ENCODE measurements at regions not wholly inside any gene's neighbourhood (a gene's known extent, or its start where the extent isn't known, plus 50 kb on each side); places are given as distances from the start of the nearest gene placed in this dataset.

GRCh38 chr2:19689646-19690168 is 212.1 kb downstream of the TTC32 start:
- H3K9me3 ChIP-seq (ENCODE audit: control insufficient read depth, low read depth, low read length), result no peaks in the 10 kb centered on the region
- no peaks in the 10 kb centered on the region for H3K27me3 ChIP-seq (ENCODE audit: control insufficient read depth, insufficient read depth, low read length)
- no peaks in the 10 kb centered on the region for H3K4me1 ChIP-seq (ENCODE audit: control insufficient read depth, low read depth, low read length)
- H3K4me3 ChIP-seq (ENCODE audit: low read length), result no peak overlapping the region
- no peak overlapping the region for H3K9ac ChIP-seq (ENCODE audit: low read length)
- H3K36me3 ChIP-seq (ENCODE audit: control insufficient read depth, low read depth, low read length), result no peaks in the 10 kb centered on the region
- H3K27ac ChIP-seq (ENCODE audit: low read length), result no peak overlapping the region

GRCh38 chr2:19688059-19688458 is 213.7 kb downstream of the TTC32 start:
- H3K4me1 ChIP-seq (ENCODE audit: control insufficient read depth, low read depth, low read length), result no peaks in the 10 kb centered on the region
- no peaks in the 10 kb centered on the region for H3K36me3 ChIP-seq (ENCODE audit: control insufficient read depth, low read depth, low read length)
- H3K9ac ChIP-seq (ENCODE audit: low read length), result no peak overlapping the region
- H3K27ac ChIP-seq (ENCODE audit: low read length), result no peak overlapping the region
- H3K4me3 ChIP-seq (ENCODE audit: low read length), result no peak overlapping the region
- H3K27me3 ChIP-seq (ENCODE audit: control insufficient read depth, insufficient read depth, low read length), result no peaks in the 10 kb centered on the region
- H3K9me3 ChIP-seq (ENCODE audit: control insufficient read depth, low read depth, low read length), result no peaks in the 10 kb centered on the region

- Histone ChIP-seq H3K9ac (ENCODE audit: low read length) (no peak overlapping the region), H3K27ac (ENCODE audit: low read length) (no peak overlapping the region), H3K36me3 (ENCODE audit: control insufficient read depth, low read depth, low read length) (no peaks in the 10 kb centered on the region), H3K4me1 (ENCODE audit: control insufficient read depth, low read depth, low read length) (no peaks in the 10 kb centered on the region), H3K27me3 (ENCODE audit: control insufficient read depth, insufficient read depth, low read length) (no peaks in the 10 kb centered on the region), H3K4me3 (ENCODE audit: low read length) (no peak overlapping the region), H3K9me3 (ENCODE audit: control insufficient read depth, low read depth, low read length) (no peaks in the 10 kb centered on the region)
Observed at GRCh38 chr2:19687017-19687659, 214.6 kb downstream of the TTC32 start.

- Histone ChIP-seq H3K4me1 (ENCODE audit: control insufficient read depth, low read depth, low read length) (no peaks in the 10 kb centered on the region), H3K4me3 (ENCODE audit: low read length) (no peak overlapping the region), H3K27me3 (ENCODE audit: control insufficient read depth, insufficient read depth, low read length) (no peaks in the 10 kb centered on the region), H3K9ac (ENCODE audit: low read length) (no peak overlapping the region), H3K36me3 (ENCODE audit: control insufficient read depth, low read depth, low read length) (no peaks in the 10 kb centered on the region), H3K9me3 (ENCODE audit: control insufficient read depth, low read depth, low read length) (no peaks in the 10 kb centered on the region), H3K27ac (ENCODE audit: low read length) (no peak overlapping the region)
Observed at GRCh38 chr2:19686439-19686838, 215.3 kb downstream of the TTC32 start.

- H3K36me3 ChIP-seq (ENCODE audit: control insufficient read depth, low read depth, low read length), result no peaks in the 10 kb centered on the region
- no peak overlapping the region for H3K9ac ChIP-seq (ENCODE audit: low read length)
- no peak overlapping the region for H3K27ac ChIP-seq (ENCODE audit: low read length)
- no peak overlapping the region for H3K4me3 ChIP-seq (ENCODE audit: low read length)
- no peaks in the 10 kb centered on the region for H3K9me3 ChIP-seq (ENCODE audit: control insufficient read depth, low read depth, low read length)
- no peaks in the 10 kb centered on the region for H3K4me1 ChIP-seq (ENCODE audit: control insufficient read depth, low read depth, low read length)
- no peaks in the 10 kb centered on the region for H3K27me3 ChIP-seq (ENCODE audit: control insufficient read depth, insufficient read depth, low read length)
Observed at GRCh38 chr2:19685731-19686130, 216.1 kb downstream of the TTC32 start.

GRCh38 chr2:19684516-19684915 is 217.3 kb downstream of the TTC32 start:
- Histone ChIP-seq H3K27me3 (ENCODE audit: control insufficient read depth, insufficient read depth, low read length) (no peaks in the 10 kb centered on the region), H3K27ac (ENCODE audit: low read length) (no peak overlapping the region), H3K9ac (ENCODE audit: low read length) (no peak overlapping the region), H3K4me1 (ENCODE audit: control insufficient read depth, low read depth, low read length) (no peaks in the 10 kb centered on the region), H3K9me3 (ENCODE audit: control insufficient read depth, low read depth, low read length) (no peaks in the 10 kb centered on the region), H3K36me3 (ENCODE audit: control insufficient read depth, low read depth, low read length) (no peaks in the 10 kb centered on the region), H3K4me3 (ENCODE audit: low read length) (no peak overlapping the region)

GRCh38 chr2:19683556-19683955 is 218.2 kb downstream of the TTC32 start:
- Histone ChIP-seq H3K27ac (ENCODE audit: low read length) (no peak overlapping the region), H3K9me3 (ENCODE audit: control insufficient read depth, low read depth, low read length) (no peaks in the 10 kb centered on the region), H3K4me1 (ENCODE audit: control insufficient read depth, low read depth, low read length) (no peaks in the 10 kb centered on the region), H3K27me3 (ENCODE audit: control insufficient read depth, insufficient read depth, low read length) (no peaks in the 10 kb centered on the region), H3K4me3 (ENCODE audit: low read length) (no peak overlapping the region), H3K9ac (ENCODE audit: low read length) (no peak overlapping the region), H3K36me3 (ENCODE audit: control insufficient read depth, low read depth, low read length) (no peaks in the 10 kb centered on the region)

GRCh38 chr2:19682493-19682892 is 219.3 kb downstream of the TTC32 start:
- no peak overlapping the region for H3K27ac ChIP-seq (ENCODE audit: low read length)
- no peaks in the 10 kb centered on the region for H3K27me3 ChIP-seq (ENCODE audit: control insufficient read depth, insufficient read depth, low read length)
- H3K36me3 ChIP-seq (ENCODE audit: control insufficient read depth, low read depth, low read length), result no peaks in the 10 kb centered on the region
- H3K9me3 ChIP-seq (ENCODE audit: control insufficient read depth, low read depth, low read length), result no peaks in the 10 kb centered on the region
- no peak overlapping the region for H3K9ac ChIP-seq (ENCODE audit: low read length)
- H3K4me1 ChIP-seq (ENCODE audit: control insufficient read depth, low read depth, low read length), result no peaks in the 10 kb centered on the region
- no peak overlapping the region for H3K4me3 ChIP-seq (ENCODE audit: low read length)

GRCh38 chr2:19677825-19678518 is 223.8 kb downstream of the TTC32 start:
- H3K4me1 ChIP-seq (ENCODE audit: control insufficient read depth, low read depth, low read length), result no peaks in the 10 kb centered on the region
- H3K9me3 ChIP-seq (ENCODE audit: control insufficient read depth, low read depth, low read length), result no peaks in the 10 kb centered on the region
- no peaks in the 10 kb centered on the region for H3K36me3 ChIP-seq (ENCODE audit: control insufficient read depth, low read depth, low read length)
- no peak overlapping the region for H3K4me3 ChIP-seq (ENCODE audit: low read length)
- no peak overlapping the region for H3K9ac ChIP-seq (ENCODE audit: low read length)
- H3K27ac ChIP-seq (ENCODE audit: low read length), result no peak overlapping the region
- no peaks in the 10 kb centered on the region for H3K27me3 ChIP-seq (ENCODE audit: control insufficient read depth, insufficient read depth, low read length)

- Histone ChIP-seq H3K36me3 (ENCODE audit: control insufficient read depth, low read depth, low read length) (no peaks in the 10 kb centered on the region), H3K4me1 (ENCODE audit: control insufficient read depth, low read depth, low read length) (no peaks in the 10 kb centered on the region), H3K4me3 (ENCODE audit: low read length) (no peak overlapping the region), H3K9me3 (ENCODE audit: control insufficient read depth, low read depth, low read length) (no peaks in the 10 kb centered on the region), H3K9ac (ENCODE audit: low read length) (no peak overlapping the region), H3K27me3 (ENCODE audit: control insufficient read depth, insufficient read depth, low read length) (no peaks in the 10 kb centered on the region), H3K27ac (ENCODE audit: low read length) (no peak overlapping the region)
Observed at GRCh38 chr2:19677215-19677777, 224.5 kb downstream of the TTC32 start.

GRCh38 chr2:19676770-19677169 is 225.0 kb downstream of the TTC32 start:
- no peaks in the 10 kb centered on the region for H3K9me3 ChIP-seq (ENCODE audit: control insufficient read depth, low read depth, low read length)
- H3K4me3 ChIP-seq (ENCODE audit: low read length), result no peak overlapping the region
- no peaks in the 10 kb centered on the region for H3K4me1 ChIP-seq (ENCODE audit: control insufficient read depth, low read depth, low read length)
- H3K27ac ChIP-seq (ENCODE audit: low read length), result no peak overlapping the region
- H3K27me3 ChIP-seq (ENCODE audit: control insufficient read depth, insufficient read depth, low read length), result no peaks in the 10 kb centered on the region
- H3K9ac ChIP-seq (ENCODE audit: low read length), result no peak overlapping the region
- no peaks in the 10 kb centered on the region for H3K36me3 ChIP-seq (ENCODE audit: control insufficient read depth, low read depth, low read length)

Data from iPS-18a (cell line).